Uterus (tissue), 3 donors: ENCODE measurements at regions not wholly inside any gene's neighbourhood (a gene's known extent, or its start where the extent isn't known, plus 50 kb on each side); places are given as distances from the start of the nearest gene placed in this dataset.
"Not testable (repeated sequence)": the region's sequence is repeated elsewhere in the genome, so short reads cannot be mapped to it uniquely, and the experiment has no call there.

ENCODE experiments used
- DNase-seq, 2 donors: peaks; one replicate each; pipeline ENCODE4 v3.0.0-alpha.2; 2019 to 2020
- H3K27ac ChIP-seq, 2 donors: fragments of 200-600 bp; sonication (generic); 1 replicate in 1 of 2; 2 replicates in 1 of 2; pipeline ENCODE4 v1.5.1; 2016 to 2018
- H3K27me3 ChIP-seq, 2 donors: fragments of 200-600 bp; sonication (generic); one replicate each; pipeline ENCODE4 v1.5.1; 2018 to 2019; ENCODE audit warnings: control low read depth in 1 of 2
- H3K36me3 ChIP-seq, 2 donors: fragments of 200-600 bp; sonication (generic); one replicate each; pipeline ENCODE4 v1.5.1; 2019; ENCODE audit warnings: control low read depth in 1 of 2
- H3K4me1 ChIP-seq, 2 donors: fragments of 200-600 bp; sonication (generic); one replicate each; pipeline ENCODE4 v1.5.1; 2018 to 2019; ENCODE audit warnings: control low read depth in 1 of 2
- H3K4me3 ChIP-seq, 2 donors: fragments of 200-600 bp; sonication (generic); 1 replicate in 1 of 2; 2 replicates in 1 of 2; pipeline ENCODE4 v1.5.1; 2018 to 2019; ENCODE audit warnings: mild to moderate bottlenecking in 1 of 2
- H3K9me3 ChIP-seq, 2 donors: fragments of 200-600 bp; sonication (generic); one replicate each; pipeline ENCODE4 v1.5.1; 2019; ENCODE audit warnings: control low read depth in 1 of 2
- CTCF ChIP-seq, 4 experiments: fragments of 200-600 bp in 2 of 4; fragments of 450-650 bp in 2 of 4; sonication (generic) in 2 of 4; IDR thresholded peaks; one replicate each; pipeline ENCODE4 v1.5.1; 2016 to 2019; ENCODE audit warnings: antibody characterized with exemption in 4 of 4, mild to moderate bottlenecking in 2 of 4, moderate library complexity in 1 of 4
- POLR2A ChIP-seq, 2 donors: fragments of 450-650 bp; IDR thresholded peaks; one replicate each; pipeline ENCODE4 v1.6.1; 2016; ENCODE audit warnings: antibody characterized with exemption in 2 of 2, mild to moderate bottlenecking in 1 of 2, moderate library complexity in 1 of 2
- intact Hi-C: fragments of 100-400 bp; cut with DNase I; formaldehyde crosslinking; loops from one replicate; pipeline ENCODE4 v1.15.1; 2023; ENCODE audit warnings: low total_unique reads
- donor health status: DM: yes; HTN: yes; CAD: no.

- Histone ChIP-seq H3K27me3 (no peaks in the 10 kb centered on the region), H3K4me1 (no peaks in the 10 kb centered on the region), H3K27ac (peak overlapping the region; percentile 33 to 68), H3K9me3 (no peaks in the 10 kb centered on the region), H3K4me3 (no peak overlapping the region), H3K36me3 (no peaks in the 10 kb centered on the region)
- TF ChIP-seq CTCF (IDR thresholded peaks at IDR 0.05) (no peak), POLR2A (IDR thresholded peaks at IDR 0.05) (no peak)
- intact Hi-C loops, result no loop called here
- no peak for DNase-seq
These were observed 156.7 kb upstream of the PTGFR start for GRCh38 chr1:78334114-78334513.

GRCh38 chr1:78334952-78335351 is 155.8 kb upstream of the PTGFR start:
- DNase-seq, result peak; percentile 13 to 15
- no peaks in the 10 kb centered on the region for H3K36me3 ChIP-seq
- no peaks in the 10 kb centered on the region for H3K9me3 ChIP-seq
- no peak overlapping the region for H3K4me3 ChIP-seq
- intact Hi-C loops, result no loop called here
- H3K27me3 ChIP-seq, result no peaks in the 10 kb centered on the region
- no peaks in the 10 kb centered on the region for H3K4me1 ChIP-seq
- TF ChIP-seq CTCF (IDR thresholded peaks at IDR 0.05) (no peak), POLR2A (IDR thresholded peaks at IDR 0.05) (no peak)
- H3K27ac ChIP-seq, result peak overlapping the region in 1 of 2 donors; percentile 51

- H3K4me1 ChIP-seq, H3K36me3 ChIP-seq, DNase-seq, H3K4me3 ChIP-seq, H3K27ac ChIP-seq, H3K27me3 ChIP-seq, H3K9me3 ChIP-seq, intact Hi-C loops: not testable (repeated sequence)
These were observed 154.0 kb upstream of the PTGFR start for GRCh38 chr1:78336751-78337150.

GRCh38 chr1:78339490-78339889 is 151.3 kb upstream of the PTGFR start:
- intact Hi-C loops, result no loop called here
- Histone ChIP-seq H3K4me1 (no peaks in the 10 kb centered on the region), H3K4me3 (no peak overlapping the region), H3K27me3 (no peaks in the 10 kb centered on the region), H3K27ac (no peak overlapping the region), H3K9me3 (no peaks in the 10 kb centered on the region), H3K36me3 (no peaks in the 10 kb centered on the region)
- no peak for DNase-seq
- TF ChIP-seq POLR2A (IDR thresholded peaks at IDR 0.05) (no peak), CTCF (IDR thresholded peaks at IDR 0.05) (no peak)

- Histone ChIP-seq H3K27ac (no peak overlapping the region), H3K4me3 (no peak overlapping the region), H3K4me1 (no peaks in the 10 kb centered on the region), H3K36me3 (no peaks in the 10 kb centered on the region), H3K9me3 (no peaks in the 10 kb centered on the region), H3K27me3 (no peaks in the 10 kb centered on the region)
- DNase-seq, result no peak
- TF ChIP-seq POLR2A (IDR thresholded peaks at IDR 0.05), result no peak
- no peak for TF ChIP-seq CTCF (IDR thresholded peaks at IDR 0.05)
- intact Hi-C loops, result no loop called here
These were observed 150.8 kb upstream of the PTGFR start for GRCh38 chr1:78340006-78340405.
